ENCODE measurements at regions not wholly inside any gene's neighbourhood (a gene's known extent, or its start where the extent isn't known, plus 50 kb on each side); places are given as distances from the start of the nearest gene placed in this dataset.
"Not testable (repeated sequence)": the region's sequence is repeated elsewhere in the genome, so short reads cannot be mapped to it uniquely, and the experiment has no call there.

DNA sequence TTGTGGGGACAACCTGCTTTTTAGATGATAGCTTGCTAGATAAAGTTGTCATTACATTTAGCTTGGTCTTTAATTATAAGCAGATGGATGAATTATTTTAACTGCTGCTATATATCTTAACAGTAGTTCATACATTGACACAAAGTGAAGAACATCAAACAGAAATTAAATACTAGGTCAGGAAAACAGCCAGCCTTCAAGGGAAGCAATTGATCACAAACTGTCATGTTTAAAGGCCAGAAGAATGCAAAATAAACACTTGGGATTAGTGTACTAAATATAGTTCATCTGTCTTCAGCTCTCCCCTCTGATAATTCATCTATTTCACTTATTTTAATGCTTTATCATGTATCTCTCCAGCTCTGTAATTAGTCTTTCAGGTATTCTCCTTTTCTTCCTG is 225.1 kb upstream of the FERMT1 start:
- DNase-seq (ENCODE audit: low read depth in 4 of 4, low spot score in 1 of 4), result no peak

- DNase-seq (ENCODE audit: low read depth in 4 of 4, low spot score in 1 of 4), result no peak
Measured at GRCh38 chr20:6341491-6341890, 218.7 kb upstream of the FERMT1 start.

DNA sequence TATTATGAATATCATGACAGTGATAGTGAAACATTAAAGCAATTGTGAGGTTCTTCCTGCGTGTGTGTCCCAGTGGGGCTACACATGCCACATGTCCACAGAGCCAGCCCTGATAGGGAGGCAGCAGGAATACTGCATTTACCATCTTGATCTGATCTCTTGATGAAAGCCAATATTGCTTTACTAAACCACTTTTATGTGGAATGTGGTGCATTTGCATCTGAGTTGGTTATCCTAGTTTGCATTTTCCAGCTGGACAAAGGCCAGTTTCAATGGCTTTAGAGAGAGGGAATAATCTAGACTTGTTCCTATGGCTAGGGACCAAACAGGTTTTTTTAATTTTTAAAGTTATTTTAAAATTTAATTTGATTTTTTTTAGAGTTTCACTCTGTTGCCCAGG is 216.3 kb upstream of the FERMT1 start:
- no peak for DNase-seq (ENCODE audit: low read depth in 4 of 4, low spot score in 1 of 4)

GRCh38 chr20:6333110-6333509 is 210.3 kb upstream of the FERMT1 start:
- DNase-seq (ENCODE audit: low read depth in 4 of 4, low spot score in 1 of 4), result no peak

DNA sequence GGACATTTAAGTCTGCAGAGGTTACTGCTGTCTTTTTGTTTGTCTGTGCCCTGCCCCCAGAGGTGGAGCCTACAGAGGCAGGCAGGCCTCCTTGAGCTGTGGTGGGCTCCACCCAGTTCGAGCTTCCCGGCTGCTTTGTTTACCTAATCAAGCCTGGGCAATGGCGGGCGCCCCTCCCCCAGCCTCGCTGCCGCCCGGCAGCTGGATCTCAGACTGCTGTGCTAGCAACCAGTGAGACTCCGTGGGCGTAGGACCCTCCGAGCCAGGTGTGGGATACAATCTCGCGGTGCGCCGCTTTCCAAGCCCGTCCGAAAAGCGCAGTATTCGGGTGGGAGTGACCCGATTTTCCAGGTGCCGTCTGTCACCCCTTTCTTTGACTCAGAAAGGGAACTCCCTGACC is 198.4 kb upstream of the FERMT1 start:
- not testable (repeated sequence) for DNase-seq (ENCODE audit: low read depth in 4 of 4, low spot score in 1 of 4)

- no peak for DNase-seq (ENCODE audit: low read depth in 4 of 4, low spot score in 1 of 4)
Measured at GRCh38 chr20:6311841-6312655, 189.2 kb upstream of the FERMT1 start.

DNA sequence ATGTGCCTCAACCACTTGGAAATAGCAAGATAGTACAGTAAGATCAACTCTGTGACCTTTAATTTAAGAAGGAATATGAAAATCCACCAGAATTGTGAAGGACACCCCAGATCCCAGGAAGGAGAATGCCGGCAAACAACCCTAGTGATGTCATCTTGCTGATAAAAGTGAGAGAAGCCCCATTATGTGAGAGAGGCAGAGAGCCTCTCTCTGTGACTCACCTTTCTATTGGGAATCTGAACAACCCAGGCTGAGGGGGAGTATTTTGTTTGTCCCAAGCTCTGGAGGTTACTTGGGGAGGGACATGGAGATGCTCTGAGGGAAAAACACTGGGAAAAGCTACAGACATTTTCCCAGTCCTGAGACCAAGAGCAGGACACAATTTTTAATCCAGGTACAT is 188.3 kb upstream of the FERMT1 start:
- DNase-seq (ENCODE audit: low read depth in 4 of 4, low spot score in 1 of 4), result no peak

DNA sequence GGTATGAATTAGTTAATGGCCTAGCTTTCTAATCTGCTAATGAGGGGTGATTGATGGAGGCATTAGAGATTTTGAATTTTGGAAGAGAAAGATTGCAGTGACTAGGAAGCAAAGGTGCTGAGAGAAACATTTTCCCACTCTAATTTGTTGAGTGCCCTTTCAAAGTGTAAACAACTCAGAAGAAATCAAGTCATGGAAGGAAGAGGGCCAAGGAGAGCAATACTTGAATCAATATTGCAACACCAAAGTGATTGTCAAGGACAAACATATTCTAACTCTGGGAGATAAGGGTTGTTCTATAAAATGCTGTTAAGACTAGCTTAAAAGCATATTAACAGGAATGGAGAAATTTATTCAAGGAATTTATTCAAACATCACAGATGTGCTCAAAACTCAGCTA is 182.7 kb upstream of the FERMT1 start:
- no peak for DNase-seq (ENCODE audit: low read depth in 4 of 4, low spot score in 1 of 4)

DNA sequence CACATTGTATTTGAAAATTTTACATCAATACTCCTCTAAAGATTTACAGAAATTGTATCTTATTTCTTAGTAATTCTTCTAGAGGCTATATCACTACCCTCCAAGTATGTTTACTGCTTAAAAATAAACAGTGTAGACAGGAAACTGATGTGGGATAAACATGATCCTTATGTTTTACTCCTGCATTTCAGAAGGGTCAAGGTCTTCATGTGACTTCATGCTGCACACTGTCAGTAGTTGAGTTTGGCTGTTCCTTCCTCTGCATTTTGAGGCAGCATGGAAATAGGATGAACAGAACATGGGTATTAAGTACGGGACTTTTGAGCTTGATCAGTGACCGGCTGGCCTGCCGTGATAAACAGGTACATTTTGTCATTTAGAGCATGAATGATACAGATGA is 179.2 kb upstream of the FERMT1 start:
- DNase-seq (ENCODE audit: low read depth in 4 of 4, low spot score in 1 of 4), result no peak

- no peak for DNase-seq (ENCODE audit: low read depth in 4 of 4, low spot score in 1 of 4)
Measured at GRCh38 chr20:6299456-6299855, 176.6 kb upstream of the FERMT1 start.

GRCh38 chr20:6298049-6298448 is 175.2 kb upstream of the FERMT1 start:
- DNase-seq (ENCODE audit: low read depth in 4 of 4, low spot score in 1 of 4), result no peak

DNA sequence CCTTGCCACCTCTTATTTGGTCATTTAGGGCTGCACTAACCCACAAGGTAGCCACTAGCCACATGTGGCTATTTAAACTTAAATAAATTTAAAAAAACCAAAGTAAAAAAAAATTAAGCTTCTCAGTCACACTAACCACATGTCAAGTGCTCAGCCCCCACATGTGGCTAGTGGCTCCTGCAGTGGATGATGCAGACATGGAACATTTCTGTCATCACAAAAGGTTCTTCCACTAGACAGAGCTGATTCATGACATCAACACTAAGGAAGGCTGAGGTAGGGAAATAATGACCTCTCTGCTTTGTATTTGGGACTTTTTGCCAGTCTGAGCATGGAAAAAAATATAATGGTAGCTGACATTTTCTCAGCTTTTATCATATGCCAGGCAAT is 173.0 kb upstream of the FERMT1 start:
- no peak for DNase-seq (ENCODE audit: low read depth in 4 of 4, low spot score in 1 of 4)

- no peak for DNase-seq (ENCODE audit: low read depth in 4 of 4, low spot score in 1 of 4)
Measured at GRCh38 chr20:6295127-6295866, 172.5 kb upstream of the FERMT1 start.

GRCh38 chr20:6287471-6287870 is 164.6 kb upstream of the FERMT1 start:
- DNase-seq (ENCODE audit: low read depth in 4 of 4, low spot score in 1 of 4), result no peak

- no peak for DNase-seq (ENCODE audit: low read depth in 4 of 4, low spot score in 1 of 4)
Measured at GRCh38 chr20:6282642-6283041, 159.8 kb upstream of the FERMT1 start.

- DNase-seq (ENCODE audit: low read depth in 4 of 4, low spot score in 1 of 4), result no peak
Measured at GRCh38 chr20:6277661-6278240, 154.9 kb upstream of the FERMT1 start.

DNA sequence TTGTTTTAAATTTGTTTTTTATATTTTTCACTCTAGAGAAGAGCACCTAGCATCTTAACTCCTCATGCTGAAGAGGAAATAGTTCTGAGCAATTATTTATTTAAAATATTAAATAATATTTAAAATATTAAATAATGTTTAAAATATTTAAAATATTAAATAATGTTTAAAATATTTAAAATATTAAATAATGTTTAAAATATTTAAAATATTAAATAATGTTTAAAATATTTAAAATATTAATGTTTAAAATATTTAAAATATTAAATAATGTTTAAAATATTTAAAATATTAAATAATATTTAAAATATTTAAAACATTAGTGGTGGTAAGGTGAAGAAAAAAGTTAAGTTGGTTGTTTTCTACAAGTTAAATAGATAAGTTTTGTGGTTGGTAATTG is 147.6 kb upstream of the FERMT1 start:
- not testable (repeated sequence) for DNase-seq (ENCODE audit: low read depth in 4 of 4, low spot score in 1 of 4)

DNA sequence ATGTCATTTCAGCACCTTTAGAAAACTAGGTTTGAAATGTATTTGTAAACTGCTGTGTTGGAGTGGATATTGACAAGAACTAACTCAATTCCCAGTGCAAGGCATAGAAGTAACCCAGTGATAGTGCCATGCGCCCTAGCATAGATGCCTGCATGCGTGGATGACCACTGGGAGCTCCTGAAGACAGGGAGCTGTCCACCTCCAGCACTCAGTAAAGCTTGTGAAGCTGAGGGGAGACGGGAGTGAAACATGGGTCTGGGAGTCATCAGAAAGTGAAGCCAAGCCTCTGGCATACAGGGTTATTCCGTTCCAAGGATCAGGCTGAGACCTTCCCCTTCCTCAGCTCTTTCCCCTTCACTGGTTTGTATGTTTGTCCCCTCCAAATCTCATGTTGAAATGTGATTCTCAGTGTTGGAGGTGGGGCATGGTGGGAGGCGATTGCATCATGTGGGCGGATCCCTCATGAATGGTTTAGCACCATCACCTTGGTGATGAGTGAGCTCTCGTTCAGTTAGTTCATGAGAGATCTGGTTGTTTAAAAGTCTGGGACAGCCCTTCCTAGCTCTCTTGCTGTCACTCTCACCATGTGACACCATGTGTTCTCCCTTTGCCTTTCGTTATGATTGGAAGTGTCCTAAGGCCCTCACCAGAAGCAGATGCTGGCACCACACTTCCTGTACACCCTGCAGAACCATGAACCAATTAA is 146.5 kb upstream of the FERMT1 start:
- no peak for DNase-seq (ENCODE audit: low read depth in 4 of 4, low spot score in 1 of 4)

GRCh38 chr20:6265204-6265904 is 142.5 kb upstream of the FERMT1 start:
- DNase-seq (ENCODE audit: low read depth in 4 of 4, low spot score in 1 of 4), result no peak

- DNase-seq (ENCODE audit: low read depth in 4 of 4, low spot score in 1 of 4), result no peak
Measured at GRCh38 chr20:6253396-6253795, 130.6 kb upstream of the FERMT1 start.

DNA sequence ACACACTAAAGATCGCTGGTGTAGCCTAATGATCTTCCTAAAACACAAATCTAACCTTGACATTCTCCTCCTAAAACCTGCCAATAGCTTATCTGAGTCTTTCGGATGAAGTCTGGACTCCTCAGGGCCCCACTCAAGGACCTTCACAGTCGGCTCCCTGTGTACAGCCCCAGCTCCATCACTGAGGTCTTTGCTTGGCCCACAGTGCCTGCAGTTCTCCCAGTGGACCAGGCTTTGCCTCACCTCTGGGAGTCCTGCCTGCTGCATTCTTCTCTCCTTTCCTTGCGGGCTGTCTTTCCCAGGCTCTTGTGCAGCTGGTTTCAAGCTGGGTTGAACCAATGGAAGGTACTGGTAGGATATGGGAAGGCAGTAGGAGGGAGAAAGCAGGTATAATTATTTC is 122.6 kb upstream of the FERMT1 start:
- no peak for DNase-seq (ENCODE audit: low read depth in 4 of 4, low spot score in 1 of 4)
